ENCODE measurements at regions not wholly inside any gene's neighbourhood (a gene's known extent, or its start where the extent isn't known, plus 50 kb on each side); places are given as distances from the start of the nearest gene placed in this dataset.

GRCh38 chr2:116832148-116832547 is 982.3 kb upstream of the DDX18 start:
- no peak overlapping the region for H3K27ac Mint-ChIP-seq
- no peaks in the 10 kb centered on the region for H3K9me3 Mint-ChIP-seq
- H3K36me3 ChIP-seq = no peaks in the 10 kb centered on the region
- H3K79me2 ChIP-seq (ENCODE audit: low read depth) = no peaks in the 10 kb centered on the region
- H3K4me3 ChIP-seq = no peak overlapping the region
- no peaks in the 10 kb centered on the region for H3K9me3 ChIP-seq (ENCODE audit: low read depth)
- H3K27ac ChIP-seq = no peak overlapping the region
- H3K27me3 Mint-ChIP-seq (ENCODE audit: insufficient read depth, low read depth) = no peaks in the 10 kb centered on the region
- no peaks in the 10 kb centered on the region for H4K20me1 ChIP-seq (ENCODE audit: low read depth)
- H3K9ac ChIP-seq = no peak overlapping the region
- no peaks in the 10 kb centered on the region for H3K4me1 ChIP-seq
- H2AFZ ChIP-seq (replicated peaks) = no peak overlapping the region
- H3K27me3 ChIP-seq = no peaks in the 10 kb centered on the region
- peaks cover 2% of the 10 kb centered on the region for H3K36me3 Mint-ChIP-seq
- no peak overlapping the region for H3K4me3 Mint-ChIP-seq
- no peak overlapping the region for H3K4me2 ChIP-seq
- TF ChIP-seq EZH2phosphoT487 (IDR thresholded peaks at IDR 0.05) (no peak), EZH2 (IDR thresholded peaks at IDR 0.05) (no peak)
- no peaks in the 10 kb centered on the region for H3K4me1 Mint-ChIP-seq
- peaks cover 4% of the 10 kb centered on the region for H3F3A ChIP-seq (ENCODE audit: low read depth)
- DNase-seq (ENCODE audit: low spot score) = no peak

GRCh38 chr2:116833052-116833451 is 981.4 kb upstream of the DDX18 start:
- no peaks in the 10 kb centered on the region for H3K4me1 Mint-ChIP-seq
- Histone ChIP-seq H2AFZ (replicated peaks) (no peak overlapping the region), H3K79me2 (ENCODE audit: low read depth) (no peaks in the 10 kb centered on the region), H4K20me1 (ENCODE audit: low read depth) (no peaks in the 10 kb centered on the region), H3K36me3 (no peaks in the 10 kb centered on the region), H3K4me2 (no peak overlapping the region), H3F3A (ENCODE audit: low read depth) (peaks cover 4% of the 10 kb centered on the region), H3K27me3 (no peaks in the 10 kb centered on the region), H3K27ac (no peak overlapping the region), H3K4me1 (no peaks in the 10 kb centered on the region), H3K9me3 (ENCODE audit: low read depth) (no peaks in the 10 kb centered on the region), H3K4me3 (no peak overlapping the region), H3K9ac (no peak overlapping the region)
- no peaks in the 10 kb centered on the region for H3K9me3 Mint-ChIP-seq
- no peak overlapping the region for H3K4me3 Mint-ChIP-seq
- no peak for DNase-seq (ENCODE audit: low spot score)
- TF ChIP-seq CTCF (IDR thresholded peaks at IDR 0.05) (no peak), EZH2phosphoT487 (IDR thresholded peaks at IDR 0.05) (no peak), EZH2 (IDR thresholded peaks at IDR 0.05) (no peak)
- no peaks in the 10 kb centered on the region for H3K27me3 Mint-ChIP-seq (ENCODE audit: insufficient read depth, low read depth)
- H3K36me3 Mint-ChIP-seq = peaks cover 2% of the 10 kb centered on the region
- no peak overlapping the region for H3K27ac Mint-ChIP-seq

GRCh38 chr2:116842164-116842563 is 972.3 kb upstream of the DDX18 start:
- H3K4me2 ChIP-seq = no peak overlapping the region
- no peak for TF ChIP-seq CTCF (IDR thresholded peaks at IDR 0.05)
- TF ChIP-seq EZH2phosphoT487 (IDR thresholded peaks at IDR 0.05) = no peak
- no peak for TF ChIP-seq EZH2 (IDR thresholded peaks at IDR 0.05)

DNA sequence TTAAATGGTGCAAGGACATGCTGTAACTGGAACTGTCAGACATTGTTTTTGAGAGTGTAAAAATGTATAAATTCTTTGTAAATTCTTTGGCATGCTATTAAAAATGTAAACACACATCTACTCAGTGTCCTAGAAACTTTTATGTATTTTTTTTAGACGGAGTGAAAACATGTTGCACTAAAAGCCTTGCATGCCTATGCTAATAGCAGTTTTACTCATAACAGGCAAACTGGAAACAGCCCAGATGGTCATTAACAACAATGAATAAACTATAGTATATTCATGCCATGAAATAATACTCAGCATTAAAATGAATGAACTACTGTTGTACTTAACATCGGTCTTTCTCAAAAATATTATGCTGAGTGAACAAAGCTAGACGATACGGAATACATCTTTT is 954.8 kb upstream of the DDX18 start:
- Histone ChIP-seq H3K27me3 (no peaks in the 10 kb centered on the region), H3K36me3 (no peaks in the 10 kb centered on the region), H3K4me2 (no peak overlapping the region), H3K27ac (no peak overlapping the region), H3K4me3 (no peak overlapping the region), H4K20me1 (ENCODE audit: low read depth) (no peaks in the 10 kb centered on the region), H3F3A (ENCODE audit: low read depth) (no peaks in the 10 kb centered on the region), H3K9ac (no peak overlapping the region), H2AFZ (replicated peaks) (no peak overlapping the region), H3K9me3 (ENCODE audit: low read depth) (no peaks in the 10 kb centered on the region), H3K79me2 (ENCODE audit: low read depth) (no peaks in the 10 kb centered on the region), H3K4me1 (no peaks in the 10 kb centered on the region)
- TF ChIP-seq EZH2phosphoT487 (IDR thresholded peaks at IDR 0.05) (no peak), CTCF (IDR thresholded peaks at IDR 0.05) (no peak), EZH2 (IDR thresholded peaks at IDR 0.05) (no peak)
- Mint-ChIP-seq H3K27me3 (ENCODE audit: insufficient read depth, low read depth) (no peaks in the 10 kb centered on the region), H3K9me3 (peaks cover 15% of the 10 kb centered on the region), H3K4me1 (no peaks in the 10 kb centered on the region), H3K27ac (no peak overlapping the region), H3K36me3 (no peaks in the 10 kb centered on the region), H3K4me3 (no peak overlapping the region)
- no peak for DNase-seq (ENCODE audit: low spot score)

More at GRCh38 chr2:116842164-116842563, 972.3 kb upstream of the DDX18 start:
- Histone ChIP-seq H3F3A (ENCODE audit: low read depth) (no peaks in the 10 kb centered on the region), H2AFZ (replicated peaks) (no peak overlapping the region), H3K9ac (no peak overlapping the region), H3K4me3 (no peak overlapping the region), H3K9me3 (ENCODE audit: low read depth) (no peaks in the 10 kb centered on the region), H3K79me2 (ENCODE audit: low read depth) (no peaks in the 10 kb centered on the region), H3K4me1 (no peaks in the 10 kb centered on the region), H3K27ac (no peak overlapping the region), H3K36me3 (no peaks in the 10 kb centered on the region), H3K27me3 (no peaks in the 10 kb centered on the region), H4K20me1 (ENCODE audit: low read depth) (no peaks in the 10 kb centered on the region)
- no peak for DNase-seq (ENCODE audit: low spot score)
- Mint-ChIP-seq H3K36me3 (no peaks in the 10 kb centered on the region), H3K9me3 (no peaks in the 10 kb centered on the region), H3K4me3 (no peak overlapping the region), H3K27ac (no peak overlapping the region), H3K27me3 (ENCODE audit: insufficient read depth, low read depth) (no peaks in the 10 kb centered on the region), H3K4me1 (no peaks in the 10 kb centered on the region)

Measured in neural progenitor cell (in vitro differentiated cells).